ENCODE measurements at regions not wholly inside any gene's neighbourhood (a gene's known extent, or its start where the extent isn't known, plus 50 kb on each side); places are given as distances from the start of the nearest gene placed in this dataset.

GRCh38 chr4:60938181-60938580 is 261.9 kb upstream of the ADGRL3 start:
- no peak overlapping the region for H3K27ac ChIP-seq (ENCODE audit: low read depth, low read length)
- no peak overlapping the region for H2AFZ ChIP-seq (ENCODE audit: low read length)
- TF ChIP-seq CTCF (IDR thresholded peaks at IDR 0.05; ENCODE audit: extremely low read depth, low read depth, low read length): no peak
- H3K36me3 ChIP-seq (ENCODE audit: insufficient read depth, low read length): no peaks in the 10 kb centered on the region
- no peaks in the 10 kb centered on the region for H3K9me3 ChIP-seq (ENCODE audit: low read depth, low read length)
- no peak for DNase-seq (ENCODE audit: insufficient read length, low spot score, missing footprints)
- H3K4me3 ChIP-seq (ENCODE audit: insufficient read depth, low read length): no peak overlapping the region
- no peak overlapping the region for H3K4me2 ChIP-seq (ENCODE audit: insufficient read depth, low read length)
- H3K4me1 ChIP-seq (ENCODE audit: insufficient read depth, low read length): no peaks in the 10 kb centered on the region
- no peaks in the 10 kb centered on the region for H3K27me3 ChIP-seq (ENCODE audit: insufficient read depth, low read length)
- no peaks in the 10 kb centered on the region for H4K20me1 ChIP-seq (ENCODE audit: insufficient read depth, low read length)
- no peaks in the 10 kb centered on the region for H3K79me2 ChIP-seq (ENCODE audit: insufficient read depth, low read length)

DNA sequence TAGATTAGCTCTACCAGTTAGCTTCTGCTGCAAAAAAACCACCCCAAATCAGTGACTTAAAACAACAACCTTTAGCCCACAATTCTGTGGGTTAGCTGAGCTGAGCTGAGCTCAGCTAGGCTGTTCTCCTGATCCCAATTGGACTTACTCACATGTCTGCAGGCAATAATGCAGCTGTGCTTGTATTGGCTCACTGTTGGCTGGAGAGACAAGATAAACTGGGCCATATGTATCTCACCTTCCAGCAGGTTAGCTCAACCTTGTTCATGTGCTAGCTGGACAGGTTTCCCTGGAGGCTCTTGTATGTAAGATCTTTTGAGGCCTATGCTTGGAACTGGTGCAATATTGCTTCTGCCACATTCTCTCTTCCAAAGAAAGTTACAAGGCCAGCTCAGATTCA is 261.5 kb upstream of the ADGRL3 start:
- DNase-seq (ENCODE audit: insufficient read length, low spot score, missing footprints): no peak
- Histone ChIP-seq H3K9me3 (ENCODE audit: low read depth, low read length) (no peaks in the 10 kb centered on the region), H4K20me1 (ENCODE audit: insufficient read depth, low read length) (no peaks in the 10 kb centered on the region), H3K36me3 (ENCODE audit: insufficient read depth, low read length) (no peaks in the 10 kb centered on the region), H3K79me2 (ENCODE audit: insufficient read depth, low read length) (no peaks in the 10 kb centered on the region), H2AFZ (ENCODE audit: low read length) (no peak overlapping the region), H3K4me3 (ENCODE audit: insufficient read depth, low read length) (no peak overlapping the region), H3K4me1 (ENCODE audit: insufficient read depth, low read length) (no peaks in the 10 kb centered on the region), H3K27ac (ENCODE audit: low read depth, low read length) (no peak overlapping the region), H3K27me3 (ENCODE audit: insufficient read depth, low read length) (no peaks in the 10 kb centered on the region), H3K4me2 (ENCODE audit: insufficient read depth, low read length) (no peak overlapping the region)
- TF ChIP-seq CTCF (IDR thresholded peaks at IDR 0.05; ENCODE audit: extremely low read depth, low read depth, low read length): no peak

- Histone ChIP-seq H3K27me3 (ENCODE audit: insufficient read depth, low read length) (no peaks in the 10 kb centered on the region), H3K36me3 (ENCODE audit: insufficient read depth, low read length) (no peaks in the 10 kb centered on the region), H3K4me2 (ENCODE audit: insufficient read depth, low read length) (no peak overlapping the region), H3K4me1 (ENCODE audit: insufficient read depth, low read length) (no peaks in the 10 kb centered on the region), H3K79me2 (ENCODE audit: insufficient read depth, low read length) (no peaks in the 10 kb centered on the region), H3K27ac (ENCODE audit: low read depth, low read length) (no peak overlapping the region), H4K20me1 (ENCODE audit: insufficient read depth, low read length) (no peaks in the 10 kb centered on the region), H2AFZ (ENCODE audit: low read length) (no peak overlapping the region), H3K9me3 (ENCODE audit: low read depth, low read length) (no peaks in the 10 kb centered on the region), H3K4me3 (ENCODE audit: insufficient read depth, low read length) (no peak overlapping the region)
- no peak for TF ChIP-seq CTCF (IDR thresholded peaks at IDR 0.05; ENCODE audit: extremely low read depth, low read depth, low read length)
- DNase-seq (ENCODE audit: insufficient read length, low spot score, missing footprints): no peak
Observed at GRCh38 chr4:60944060-60944459, 256.1 kb upstream of the ADGRL3 start.

DNA sequence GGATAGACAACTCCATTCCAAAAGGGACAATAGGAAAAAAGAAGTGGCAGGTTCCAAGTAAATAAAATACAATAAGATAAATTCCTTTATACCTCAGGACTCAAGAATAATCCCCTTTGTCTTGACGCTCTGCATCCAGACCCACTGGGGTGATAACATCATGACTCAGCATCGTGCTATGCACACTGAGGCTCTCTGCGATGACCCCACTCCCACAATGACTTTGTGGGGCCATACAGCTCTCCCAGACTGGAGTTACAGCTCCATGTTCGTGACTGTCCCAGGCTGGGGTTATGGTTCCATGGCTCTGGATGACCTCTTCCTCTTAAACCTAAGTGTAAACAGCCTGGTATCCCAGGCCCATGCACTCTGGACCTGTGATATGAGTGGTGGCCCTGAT is 254.5 kb upstream of the ADGRL3 start:
- Histone ChIP-seq H3K4me3 (ENCODE audit: insufficient read depth, low read length) (no peak overlapping the region), H4K20me1 (ENCODE audit: insufficient read depth, low read length) (no peaks in the 10 kb centered on the region), H3K9me3 (ENCODE audit: low read depth, low read length) (no peaks in the 10 kb centered on the region), H3K36me3 (ENCODE audit: insufficient read depth, low read length) (no peaks in the 10 kb centered on the region), H2AFZ (ENCODE audit: low read length) (no peak overlapping the region), H3K4me1 (ENCODE audit: insufficient read depth, low read length) (no peaks in the 10 kb centered on the region), H3K27ac (ENCODE audit: low read depth, low read length) (no peak overlapping the region), H3K79me2 (ENCODE audit: insufficient read depth, low read length) (no peaks in the 10 kb centered on the region), H3K27me3 (ENCODE audit: insufficient read depth, low read length) (no peaks in the 10 kb centered on the region), H3K4me2 (ENCODE audit: insufficient read depth, low read length) (no peak overlapping the region)
- no peak for DNase-seq (ENCODE audit: insufficient read length, low spot score, missing footprints)
- TF ChIP-seq CTCF (IDR thresholded peaks at IDR 0.05; ENCODE audit: extremely low read depth, low read depth, low read length): no peak

Data from osteoblast (primary cell).